Activated naive CD4-positive, alpha-beta T cell treated with anti-CD3 and anti-CD28 coated beads, Interleukin-2, amount 50 U/mL, for 24 hours (primary cell): ENCODE measurements at regions not wholly inside any gene's neighbourhood (a gene's known extent, or its start where the extent isn't known, plus 50 kb on each side); places are given as distances from the start of the nearest gene placed in this dataset.

Experiments
- H3K27ac Mint-ChIP-seq: one replicate; pipeline ENCODE4 v1.8.0; 2021; ENCODE audit warnings: mild to moderate bottlenecking, mixed read lengths
- H3K27me3 Mint-ChIP-seq: one replicate; pipeline ENCODE4 v1.8.0; 2021; ENCODE audit warnings: mixed read lengths
- H3K36me3 Mint-ChIP-seq: one replicate; pipeline ENCODE4 v1.8.0; 2021; ENCODE audit warnings: mixed read lengths
- H3K4me1 Mint-ChIP-seq: one replicate; pipeline ENCODE4 v1.8.0; 2021; ENCODE audit warnings: mixed read lengths
- H3K4me3 Mint-ChIP-seq: one replicate; pipeline ENCODE4 v1.8.0; 2021; ENCODE audit warnings: mild to moderate bottlenecking, mixed read lengths
- H3K9me3 Mint-ChIP-seq: one replicate; pipeline ENCODE4 v1.8.0; 2021; ENCODE audit warnings: mixed read lengths

GRCh38 chr4:19152264-19152663 is 1099.4 kb upstream of the SLIT2 start:
- H3K4me1 Mint-ChIP-seq: no peaks in the 10 kb centered on the region
- H3K4me3 Mint-ChIP-seq: no peak overlapping the region
- H3K36me3 Mint-ChIP-seq: no peaks in the 10 kb centered on the region
- H3K9me3 Mint-ChIP-seq: peaks cover 27% of the 10 kb centered on the region
- H3K27ac Mint-ChIP-seq: no peak overlapping the region
- H3K27me3 Mint-ChIP-seq: no peaks in the 10 kb centered on the region

DNA sequence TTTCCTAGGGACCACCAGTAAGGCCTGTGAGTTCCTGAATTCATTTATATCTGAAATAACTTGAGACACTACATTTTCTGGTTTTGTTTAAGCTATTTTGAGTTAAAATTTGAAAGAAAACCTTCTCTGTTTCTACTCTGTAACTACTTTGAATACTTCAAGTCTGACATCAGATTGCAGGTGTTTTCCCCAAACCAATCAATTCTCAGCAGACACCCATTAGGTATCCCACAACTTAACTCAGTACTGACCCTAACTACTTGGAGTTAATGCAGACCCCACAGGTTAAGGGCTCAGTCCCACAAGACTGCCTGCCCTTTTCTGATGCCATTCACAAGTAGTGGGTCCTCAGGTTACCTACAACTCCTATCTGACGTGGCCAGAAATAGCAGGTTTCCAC is 1100.0 kb upstream of the SLIT2 start:
- H3K9me3 Mint-ChIP-seq: peaks cover 29% of the 10 kb centered on the region
- H3K36me3 Mint-ChIP-seq: no peaks in the 10 kb centered on the region

GRCh38 chr4:19146038-19146437 is 1105.7 kb upstream of the SLIT2 start:
- no peak overlapping the region for H3K4me3 Mint-ChIP-seq
- no peaks in the 10 kb centered on the region for H3K36me3 Mint-ChIP-seq
- H3K4me1 Mint-ChIP-seq: no peaks in the 10 kb centered on the region
- H3K27ac Mint-ChIP-seq: no peak overlapping the region
- H3K27me3 Mint-ChIP-seq: no peaks in the 10 kb centered on the region
- H3K9me3 Mint-ChIP-seq: peaks cover 18% of the 10 kb centered on the region

More for the DNA sequence above, 1100.0 kb upstream of the SLIT2 start:
- no peak overlapping the region for H3K27ac Mint-ChIP-seq
- no peaks in the 10 kb centered on the region for H3K27me3 Mint-ChIP-seq
- H3K4me1 Mint-ChIP-seq: no peaks in the 10 kb centered on the region
- no peak overlapping the region for H3K4me3 Mint-ChIP-seq

- Mint-ChIP-seq H3K9me3 (peaks cover 5% of the 10 kb centered on the region), H3K27ac (no peak overlapping the region), H3K27me3 (no peaks in the 10 kb centered on the region), H3K4me1 (no peaks in the 10 kb centered on the region), H3K4me3 (no peak overlapping the region), H3K36me3 (no peaks in the 10 kb centered on the region)
Observed at GRCh38 chr4:19135895-19136633, 1114.5 kb upstream of the LCORL start.

DNA sequence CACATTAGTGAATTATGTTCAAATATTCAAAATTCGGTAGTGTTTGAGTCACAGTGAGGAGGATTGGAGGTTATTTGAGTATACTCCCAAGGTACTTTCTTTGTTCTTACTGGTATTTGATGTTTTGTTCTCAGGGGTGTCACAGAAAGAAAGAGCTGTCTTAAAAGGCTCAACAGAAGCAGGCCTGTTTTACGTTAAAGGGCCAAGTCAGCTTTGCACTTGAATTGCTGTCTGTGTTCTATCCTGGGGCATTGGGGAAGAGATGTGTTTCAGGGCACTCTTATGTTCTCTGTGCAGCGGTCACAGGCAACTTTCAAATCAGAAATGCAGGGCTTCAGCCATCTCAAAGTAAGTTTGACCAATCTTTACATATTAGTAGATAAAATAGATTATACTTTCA is 1113.1 kb upstream of the LCORL start:
- H3K4me1 Mint-ChIP-seq: no peaks in the 10 kb centered on the region
- H3K27me3 Mint-ChIP-seq: no peaks in the 10 kb centered on the region
- peaks cover 5% of the 10 kb centered on the region for H3K9me3 Mint-ChIP-seq
- H3K4me3 Mint-ChIP-seq: no peak overlapping the region
- H3K27ac Mint-ChIP-seq: no peak overlapping the region
- no peaks in the 10 kb centered on the region for H3K36me3 Mint-ChIP-seq

- Mint-ChIP-seq H3K36me3 (no peaks in the 10 kb centered on the region), H3K4me1 (no peaks in the 10 kb centered on the region), H3K9me3 (peaks cover 1% of the 10 kb centered on the region), H3K4me3 (no peak overlapping the region), H3K27me3 (no peaks in the 10 kb centered on the region), H3K27ac (no peak overlapping the region)
Observed at GRCh38 chr4:19133315-19133714, 1111.8 kb upstream of the LCORL start.

- Mint-ChIP-seq H3K4me1 (no peaks in the 10 kb centered on the region), H3K27me3 (no peaks in the 10 kb centered on the region), H3K36me3 (no peaks in the 10 kb centered on the region), H3K4me3 (no peak overlapping the region), H3K9me3 (no peaks in the 10 kb centered on the region), H3K27ac (no peak overlapping the region)
Observed at GRCh38 chr4:19130866-19131265, 1109.3 kb upstream of the LCORL start.

GRCh38 chr4:19128176-19128575 is 1106.6 kb upstream of the LCORL start:
- Mint-ChIP-seq H3K27me3 (no peaks in the 10 kb centered on the region), H3K4me1 (no peaks in the 10 kb centered on the region), H3K27ac (no peak overlapping the region), H3K4me3 (no peak overlapping the region), H3K36me3 (no peaks in the 10 kb centered on the region), H3K9me3 (peaks cover 7% of the 10 kb centered on the region)

GRCh38 chr4:19126903-19127302 is 1105.3 kb upstream of the LCORL start:
- Mint-ChIP-seq H3K27ac (no peak overlapping the region), H3K36me3 (no peaks in the 10 kb centered on the region), H3K9me3 (peaks cover 7% of the 10 kb centered on the region), H3K4me3 (no peak overlapping the region), H3K27me3 (no peaks in the 10 kb centered on the region), H3K4me1 (no peaks in the 10 kb centered on the region)

- Mint-ChIP-seq H3K27me3 (no peaks in the 10 kb centered on the region), H3K27ac (no peak overlapping the region), H3K9me3 (peaks cover 11% of the 10 kb centered on the region), H3K36me3 (no peaks in the 10 kb centered on the region), H3K4me1 (no peaks in the 10 kb centered on the region), H3K4me3 (no peak overlapping the region)
Observed at GRCh38 chr4:19123681-19124080, 1102.1 kb upstream of the LCORL start.

DNA sequence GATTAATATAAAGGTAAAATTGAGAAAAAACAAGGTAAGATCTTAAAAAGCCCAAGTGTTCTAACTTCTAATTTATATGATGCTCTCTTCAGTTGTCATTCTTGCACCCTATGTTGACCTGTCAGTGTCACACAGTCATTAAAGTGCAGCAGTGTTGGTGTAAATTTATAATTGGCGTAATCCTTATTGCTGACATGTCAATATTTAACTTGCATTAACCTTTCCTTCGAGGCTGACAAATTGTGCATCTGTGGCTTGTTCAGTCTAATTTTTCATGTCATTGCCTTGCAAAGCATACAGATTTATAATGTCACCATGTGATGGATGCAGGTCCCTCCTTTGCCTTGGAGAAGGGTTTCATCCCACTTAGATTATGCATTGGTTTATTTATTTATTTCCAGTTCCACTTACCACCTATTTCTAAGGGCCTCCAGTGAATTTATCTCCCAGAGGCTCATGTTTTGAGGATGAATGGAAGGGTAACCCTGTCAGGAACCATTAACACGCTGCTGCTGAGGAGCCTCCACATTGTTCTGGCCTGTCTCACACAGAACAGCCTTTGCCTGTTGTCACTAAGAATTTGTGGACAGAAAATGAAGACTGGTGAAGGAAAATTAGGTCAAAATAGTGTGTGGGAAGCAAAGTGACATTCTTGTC is 1098.5 kb upstream of the LCORL start:
- Mint-ChIP-seq H3K9me3 (peaks cover 11% of the 10 kb centered on the region), H3K27ac (no peak overlapping the region), H3K36me3 (no peaks in the 10 kb centered on the region), H3K4me3 (no peak overlapping the region), H3K27me3 (no peaks in the 10 kb centered on the region), H3K4me1 (no peaks in the 10 kb centered on the region)

GRCh38 chr4:19117022-19117421 is 1095.5 kb upstream of the LCORL start:
- Mint-ChIP-seq H3K27me3 (no peaks in the 10 kb centered on the region), H3K9me3 (peaks cover 4% of the 10 kb centered on the region), H3K27ac (no peak overlapping the region), H3K36me3 (no peaks in the 10 kb centered on the region), H3K4me1 (no peaks in the 10 kb centered on the region), H3K4me3 (no peak overlapping the region)

DNA sequence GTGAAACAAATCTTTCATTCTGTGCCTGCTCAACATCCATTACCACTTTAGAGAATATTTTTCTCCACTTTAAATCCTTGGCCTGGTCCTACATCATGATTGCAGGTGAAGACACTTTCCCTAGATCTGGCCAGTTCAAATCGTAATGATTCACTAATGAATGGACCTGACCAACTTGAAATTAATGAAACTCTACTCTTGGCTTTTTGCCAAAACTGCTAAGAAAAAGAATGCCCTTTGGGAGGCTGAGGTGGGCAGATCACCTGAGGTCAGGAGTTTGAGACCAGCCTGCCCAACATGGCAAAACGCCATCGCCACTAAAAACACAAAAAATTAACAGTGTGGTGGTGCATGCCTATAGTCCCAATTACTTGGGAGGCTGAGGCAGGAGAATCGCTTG is 1082.6 kb upstream of the LCORL start:
- H3K9me3 Mint-ChIP-seq: peaks cover 6% of the 10 kb centered on the region
- H3K4me1 Mint-ChIP-seq: no peaks in the 10 kb centered on the region
- H3K4me3 Mint-ChIP-seq: no peak overlapping the region
- H3K36me3 Mint-ChIP-seq: no peaks in the 10 kb centered on the region
- H3K27ac Mint-ChIP-seq: no peak overlapping the region
- H3K27me3 Mint-ChIP-seq: no peaks in the 10 kb centered on the region

GRCh38 chr4:19095491-19096046 is 1074.0 kb upstream of the LCORL start:
- no peaks in the 10 kb centered on the region for H3K9me3 Mint-ChIP-seq
- no peaks in the 10 kb centered on the region for H3K27me3 Mint-ChIP-seq
- no peak overlapping the region for H3K27ac Mint-ChIP-seq
- no peaks in the 10 kb centered on the region for H3K36me3 Mint-ChIP-seq
- H3K4me1 Mint-ChIP-seq: no peaks in the 10 kb centered on the region
- H3K4me3 Mint-ChIP-seq: no peak overlapping the region

GRCh38 chr4:19093951-19094350 is 1072.4 kb upstream of the LCORL start:
- H3K27ac Mint-ChIP-seq: no peak overlapping the region
- H3K27me3 Mint-ChIP-seq: no peaks in the 10 kb centered on the region
- no peaks in the 10 kb centered on the region for H3K36me3 Mint-ChIP-seq
- H3K4me1 Mint-ChIP-seq: no peaks in the 10 kb centered on the region
- no peaks in the 10 kb centered on the region for H3K9me3 Mint-ChIP-seq
- no peak overlapping the region for H3K4me3 Mint-ChIP-seq

DNA sequence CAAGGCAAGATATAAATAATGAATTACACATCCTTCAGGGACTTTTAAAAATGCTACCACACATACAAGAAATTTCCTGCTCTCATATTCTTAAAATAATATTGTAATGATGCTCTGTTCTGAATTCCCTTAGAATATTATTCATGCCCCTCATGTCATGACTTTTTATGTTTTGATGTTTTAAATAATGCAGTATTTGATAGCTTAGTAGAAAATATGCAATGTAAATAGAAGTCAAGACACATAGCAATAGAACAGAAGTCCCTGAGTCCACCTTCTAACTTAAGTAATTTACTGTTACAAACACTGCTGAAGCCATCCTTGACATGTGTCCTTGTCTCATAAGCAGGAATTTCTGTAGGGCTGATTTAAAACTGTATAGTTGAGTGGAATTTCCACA is 1071.2 kb upstream of the LCORL start:
- no peak overlapping the region for H3K27ac Mint-ChIP-seq
- no peak overlapping the region for H3K4me3 Mint-ChIP-seq
- no peaks in the 10 kb centered on the region for H3K36me3 Mint-ChIP-seq
- H3K9me3 Mint-ChIP-seq: no peaks in the 10 kb centered on the region
- no peaks in the 10 kb centered on the region for H3K27me3 Mint-ChIP-seq
- no peaks in the 10 kb centered on the region for H3K4me1 Mint-ChIP-seq
